ENCODE measurements at regions not wholly inside any gene's neighbourhood (a gene's known extent, or its start where the extent isn't known, plus 50 kb on each side); places are given as distances from the start of the nearest gene placed in this dataset.

DNA sequence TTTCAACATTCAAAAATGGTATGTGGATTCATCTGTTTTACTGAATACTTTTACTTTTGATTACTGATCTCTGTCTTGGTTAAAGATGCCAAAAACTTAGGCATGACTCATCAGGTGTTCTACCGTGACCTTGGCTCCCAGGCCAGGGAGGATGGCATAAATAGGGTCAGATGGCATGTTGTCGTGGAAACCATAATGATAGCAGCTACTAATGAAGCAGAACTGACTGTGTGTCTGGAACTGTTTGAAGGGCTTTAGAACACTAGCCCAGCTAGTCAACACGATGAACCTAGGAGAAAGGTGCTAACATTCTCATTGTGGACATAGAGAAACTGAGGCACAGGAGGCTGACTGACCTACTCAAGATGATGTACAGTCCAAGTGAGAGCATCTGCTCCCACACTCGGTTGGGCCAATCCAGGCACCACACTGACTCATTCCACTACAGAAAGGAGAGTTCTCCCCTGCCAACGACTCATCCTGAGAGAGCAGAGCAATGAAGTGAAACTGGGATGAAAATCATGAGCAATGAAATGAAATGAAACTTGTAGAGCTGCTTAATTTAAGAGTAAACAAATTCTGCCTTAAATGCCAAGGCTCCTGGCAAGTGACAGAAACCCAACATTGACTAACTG, 116.0 kb downstream of the TENT4A start:
- no peaks in the 10 kb centered on the region for H3K36me3 ChIP-seq
- H3K27me3 ChIP-seq: no peaks in the 10 kb centered on the region
- H3K9me3 ChIP-seq: no peaks in the 10 kb centered on the region
- TF ChIP-seq, protein P1, sequence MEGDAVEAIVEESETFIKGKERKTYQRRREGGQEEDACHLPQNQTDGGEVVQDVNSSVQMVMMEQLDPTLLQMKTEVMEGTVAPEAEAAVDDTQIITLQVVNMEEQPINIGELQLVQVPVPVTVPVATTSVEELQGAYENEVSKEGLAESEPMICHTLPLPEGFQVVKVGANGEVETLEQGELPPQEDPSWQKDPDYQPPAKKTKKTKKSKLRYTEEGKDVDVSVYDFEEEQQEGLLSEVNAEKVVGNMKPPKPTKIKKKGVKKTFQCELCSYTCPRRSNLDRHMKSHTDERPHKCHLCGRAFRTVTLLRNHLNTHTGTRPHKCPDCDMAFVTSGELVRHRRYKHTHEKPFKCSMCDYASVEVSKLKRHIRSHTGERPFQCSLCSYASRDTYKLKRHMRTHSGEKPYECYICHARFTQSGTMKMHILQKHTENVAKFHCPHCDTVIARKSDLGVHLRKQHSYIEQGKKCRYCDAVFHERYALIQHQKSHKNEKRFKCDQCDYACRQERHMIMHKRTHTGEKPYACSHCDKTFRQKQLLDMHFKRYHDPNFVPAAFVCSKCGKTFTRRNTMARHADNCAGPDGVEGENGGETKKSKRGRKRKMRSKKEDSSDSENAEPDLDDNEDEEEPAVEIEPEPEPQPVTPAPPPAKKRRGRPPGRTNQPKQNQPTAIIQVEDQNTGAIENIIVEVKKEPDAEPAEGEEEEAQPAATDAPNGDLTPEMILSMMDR (IDR thresholded peaks at IDR 0.05): no peak
- no peaks in the 10 kb centered on the region for H3K4me1 ChIP-seq (ENCODE audit: control insufficient read depth in 1 of 2, insufficient read depth in 1 of 2, low read depth in 1 of 2, low read length in 1 of 2)
- H3K4me3 ChIP-seq (ENCODE audit: low read depth in 1 of 2, low read length in 1 of 2): no peak overlapping the region
- no peak overlapping the region for H3K27ac ChIP-seq

DNA sequence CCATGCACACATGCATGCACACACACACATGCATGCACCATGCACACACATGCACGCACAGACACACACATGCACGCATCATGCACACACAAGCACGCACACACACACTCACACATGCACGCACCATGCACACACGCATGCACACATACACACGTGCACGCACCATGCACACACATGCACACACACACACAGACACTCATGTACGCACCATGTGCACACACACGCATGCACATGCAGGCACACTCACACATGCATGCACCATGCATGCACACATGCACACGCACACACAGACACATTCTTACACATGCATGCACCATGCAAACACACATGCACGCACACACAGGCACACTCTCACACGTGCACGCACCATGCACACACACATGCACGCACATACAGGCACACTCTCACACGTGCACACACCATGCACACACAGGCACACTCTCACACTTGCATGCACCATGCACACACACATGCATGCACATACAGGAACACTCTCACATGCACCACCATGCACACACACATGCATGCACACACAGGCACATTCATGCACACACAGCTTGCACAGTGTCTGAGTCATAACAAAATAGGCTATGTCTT, 117.5 kb downstream of the TENT4A start:
- TF ChIP-seq, protein P1 (IDR thresholded peaks at IDR 0.05): no peak
- Histone ChIP-seq H3K4me1 (ENCODE audit: control insufficient read depth in 1 of 2, insufficient read depth in 1 of 2, low read depth in 1 of 2, low read length in 1 of 2) (no peaks in the 10 kb centered on the region), H3K27ac (no peak overlapping the region), H3K36me3 (no peaks in the 10 kb centered on the region), H3K4me3 (ENCODE audit: low read depth in 1 of 2, low read length in 1 of 2) (no peak overlapping the region), H3K9me3 (no peaks in the 10 kb centered on the region), H3K27me3 (no peaks in the 10 kb centered on the region)

DNA sequence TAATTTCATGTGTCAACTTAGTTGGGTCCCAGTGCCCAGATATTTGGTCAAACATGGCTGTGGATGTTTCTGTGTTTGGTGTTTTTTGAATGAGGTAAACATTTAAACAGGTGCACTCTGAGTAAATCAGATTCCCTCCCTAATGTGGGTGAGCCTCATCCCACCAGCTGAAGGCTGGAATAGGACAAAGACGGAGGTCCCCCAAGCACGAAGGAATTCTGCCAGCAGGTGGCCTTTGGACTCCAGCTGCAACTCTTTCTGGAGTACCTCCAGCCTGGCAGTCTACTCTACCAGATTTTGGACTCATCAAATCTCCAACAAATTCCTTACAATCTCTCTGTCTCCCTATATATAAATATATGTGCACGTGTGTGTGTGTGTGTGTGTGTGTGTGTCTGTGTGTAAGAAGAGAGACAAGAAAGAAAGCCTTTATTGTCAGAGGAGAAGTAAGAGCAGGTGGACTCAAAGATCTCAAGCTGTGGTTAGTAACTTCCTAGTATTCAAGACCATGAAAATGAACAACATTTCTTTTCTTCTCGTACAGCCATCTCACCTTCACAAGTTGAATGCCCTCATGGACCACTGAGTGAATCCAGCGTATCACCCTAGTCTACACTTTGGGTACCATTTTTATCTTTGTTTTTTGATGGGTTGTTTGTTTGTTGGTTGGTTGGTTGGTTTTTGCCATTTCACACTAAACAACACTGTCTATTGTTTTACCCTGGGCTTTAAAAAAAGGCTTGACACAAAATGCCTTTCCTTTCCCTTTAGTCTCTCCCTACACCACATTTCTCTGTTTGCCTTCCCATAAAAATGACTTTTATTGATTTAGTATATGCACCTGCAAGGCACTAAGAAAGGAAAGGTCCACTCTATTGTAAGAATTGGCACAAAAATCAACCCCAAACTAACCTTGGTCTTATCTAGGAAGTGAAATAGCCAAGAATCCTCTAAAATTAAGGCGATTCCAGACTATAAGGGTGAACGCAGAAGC, 118.7 kb downstream of the TENT4A start:
- H3K9me3 ChIP-seq: no peaks in the 10 kb centered on the region
- H3K4me3 ChIP-seq (ENCODE audit: low read depth in 1 of 2, low read length in 1 of 2): no peak overlapping the region
- H3K27ac ChIP-seq: no peak overlapping the region
- TF ChIP-seq, protein P1 (IDR thresholded peaks at IDR 0.05): no peak
- no peaks in the 10 kb centered on the region for H3K4me1 ChIP-seq (ENCODE audit: control insufficient read depth in 1 of 2, insufficient read depth in 1 of 2, low read depth in 1 of 2, low read length in 1 of 2)
- H3K36me3 ChIP-seq: no peaks in the 10 kb centered on the region
- H3K27me3 ChIP-seq: no peaks in the 10 kb centered on the region

DNA sequence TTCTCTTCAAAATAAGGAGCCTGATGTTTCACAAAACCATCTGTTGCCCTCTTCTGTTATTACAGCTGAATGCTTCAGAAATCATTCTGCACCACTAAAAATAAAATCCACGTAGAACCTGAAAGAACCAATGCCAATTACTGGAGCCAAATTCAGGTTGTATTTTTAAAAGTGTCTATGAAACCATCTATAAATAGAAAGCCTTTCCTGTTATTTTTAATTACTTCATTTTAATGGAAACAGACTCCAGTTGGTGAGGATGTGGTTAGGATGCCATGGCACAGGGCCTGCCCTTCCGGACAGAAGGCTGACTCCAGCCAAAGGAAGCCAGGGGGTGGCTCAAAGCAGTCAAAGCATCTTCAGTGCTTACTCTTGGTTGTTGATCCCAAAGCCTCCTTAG, 119.8 kb downstream of the TENT4A start:
- Histone ChIP-seq H3K36me3 (no peaks in the 10 kb centered on the region), H3K4me3 (ENCODE audit: low read depth in 1 of 2, low read length in 1 of 2) (no peak overlapping the region), H3K27ac (no peak overlapping the region), H3K4me1 (ENCODE audit: control insufficient read depth in 1 of 2, insufficient read depth in 1 of 2, low read depth in 1 of 2, low read length in 1 of 2) (no peaks in the 10 kb centered on the region), H3K9me3 (no peaks in the 10 kb centered on the region), H3K27me3 (no peaks in the 10 kb centered on the region)
- TF ChIP-seq, protein P1 (IDR thresholded peaks at IDR 0.05): no peak

DNA sequence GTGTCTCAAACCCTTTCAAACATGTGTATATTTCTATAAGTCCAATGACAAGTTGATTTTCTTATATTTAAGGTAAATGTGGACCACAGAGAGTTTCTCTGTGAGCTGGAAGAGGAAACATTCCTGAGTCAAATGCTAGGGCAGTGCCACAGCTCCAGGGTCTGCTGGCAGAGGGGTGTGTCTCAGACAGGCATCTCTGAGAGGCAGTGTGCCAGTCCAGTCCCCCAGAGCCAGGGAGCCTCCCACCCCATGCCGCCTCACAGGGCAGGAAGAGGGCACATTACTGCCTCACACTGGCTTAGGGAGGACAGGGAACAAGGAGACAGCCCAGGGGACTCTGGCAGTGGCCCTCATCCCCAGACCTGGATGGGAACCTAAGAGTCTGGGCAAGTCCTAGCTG, 120.2 kb downstream of the TENT4A start:
- no peaks in the 10 kb centered on the region for H3K4me1 ChIP-seq (ENCODE audit: control insufficient read depth in 1 of 2, insufficient read depth in 1 of 2, low read depth in 1 of 2, low read length in 1 of 2)
- no peaks in the 10 kb centered on the region for H3K27me3 ChIP-seq
- H3K9me3 ChIP-seq: no peaks in the 10 kb centered on the region
- no peak overlapping the region for H3K4me3 ChIP-seq (ENCODE audit: low read depth in 1 of 2, low read length in 1 of 2)
- TF ChIP-seq, protein P1 (IDR thresholded peaks at IDR 0.05): no peak
- H3K36me3 ChIP-seq: no peaks in the 10 kb centered on the region
- H3K27ac ChIP-seq: no peak overlapping the region

Measured in neutrophil (primary cell).